ENCODE measurements at regions not wholly inside any gene's neighbourhood (a gene's known extent, or its start where the extent isn't known, plus 50 kb on each side); places are given as distances from the start of the nearest gene placed in this dataset.

DNA sequence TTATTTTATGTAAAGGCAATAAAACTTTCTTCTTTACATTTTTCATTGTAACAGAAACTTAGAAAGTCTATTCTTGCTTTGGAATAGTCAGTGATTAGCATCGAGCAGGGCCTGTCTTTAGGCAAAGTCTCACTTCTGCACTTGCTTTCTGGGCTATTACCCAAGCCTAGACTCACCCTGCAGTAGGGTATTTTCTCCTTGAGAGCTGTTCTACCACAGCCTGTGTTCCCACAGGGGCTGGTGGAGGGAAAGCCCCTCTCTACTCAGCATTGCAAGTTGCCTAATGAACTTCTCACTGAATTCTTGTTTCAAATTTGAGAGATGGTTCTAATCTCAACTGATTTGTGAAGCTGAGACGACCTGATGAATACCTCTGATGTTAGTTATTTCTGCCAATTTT lies 111.7 kb upstream of the KLHL14 start:
- POLR2A ChIA-PET = no interaction called here
- intact Hi-C loops (cut with micrococcal nuclease) = no loop called here
- Histone ChIP-seq H3K4me2 (ENCODE audit: low read length) (no peak overlapping the region), H3K27me3 (ENCODE audit: insufficient read depth, low read length) (no peaks in the 10 kb centered on the region), H3K27ac (ENCODE audit: low read depth, low read length) (no peak overlapping the region), H2AFZ (ENCODE audit: low read depth, low read length, poor library complexity, severe bottlenecking) (no peak overlapping the region), H3K9me3 (ENCODE audit: control insufficient read depth in 1 of 2, insufficient read depth in 1 of 2, low read depth in 1 of 2, low read length in 2 of 2) (no peaks in the 10 kb centered on the region; a peak in 1 of 4 replicates), H4K20me1 (ENCODE audit: insufficient read depth) (no peaks in the 10 kb centered on the region), H3K4me3 (replicated peaks in 1 of 2; ENCODE audit: low read depth in 1 of 2, low read length in 2 of 2) (no peak overlapping the region), H3K9me2 (ENCODE audit: insufficient read depth) (no peaks in the 10 kb centered on the region), H3K4me1 (ENCODE audit: control insufficient read depth in 1 of 2, insufficient read depth in 2 of 2, low read length in 2 of 2) (no peaks in the 10 kb centered on the region), H3K36me3 (ENCODE audit: control insufficient read depth in 1 of 2, insufficient read depth in 2 of 2, low read length in 2 of 2) (no peaks in the 10 kb centered on the region), H3K79me2 (ENCODE audit: insufficient read depth, low read length) (no peaks in the 10 kb centered on the region), H3K9ac (ENCODE audit: low read length) (no peak overlapping the region)
- TF ChIP-seq, protein P1, sequence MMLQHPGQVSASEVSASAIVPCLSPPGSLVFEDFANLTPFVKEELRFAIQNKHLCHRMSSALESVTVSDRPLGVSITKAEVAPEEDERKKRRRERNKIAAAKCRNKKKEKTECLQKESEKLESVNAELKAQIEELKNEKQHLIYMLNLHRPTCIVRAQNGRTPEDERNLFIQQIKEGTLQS (IDR thresholded peaks at IDR 0.05) = no peak
- RAD21 ChIA-PET (ENCODE audit: low non-redundant PET in 1 of 2, low total read pairs in 2 of 2, uncharacterized antibody in 2 of 2, unreplicated experiment in 2 of 2) = no interaction called here
- BruUV-seq (replicated peaks) = no TSS peak
- CTCF ChIA-PET = no interaction called here
- ATAC-seq = no peak
- no peak for DNase-seq (ENCODE audit: low read depth, low spot score)

DNA sequence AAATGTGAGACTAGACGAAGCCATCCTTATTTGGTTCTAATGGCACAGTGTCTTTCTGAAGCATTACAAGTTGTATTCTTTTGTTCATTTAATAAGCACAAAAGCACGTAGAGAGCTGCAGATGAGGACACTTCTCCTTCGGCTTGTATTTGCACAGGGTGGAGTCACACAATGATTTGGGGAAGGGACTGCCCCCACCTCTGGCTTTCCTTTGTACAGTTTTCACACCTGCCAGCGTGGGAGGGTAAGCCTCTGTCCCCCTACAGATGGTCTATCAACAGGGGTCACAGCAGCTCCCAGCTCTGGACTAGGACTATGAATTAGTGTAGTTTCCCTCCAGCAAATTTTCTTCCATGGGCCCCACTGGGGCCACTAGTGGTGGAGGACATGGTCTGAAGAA lies 108.2 kb upstream of the KLHL14 start:
- no peaks in the 10 kb centered on the region for H4K20me1 ChIP-seq (ENCODE audit: insufficient read depth)
- H2AFZ ChIP-seq (ENCODE audit: low read depth, low read length, poor library complexity, severe bottlenecking) = no peak overlapping the region
- no peak for DNase-seq (ENCODE audit: low read depth, low spot score)
- H3K9ac ChIP-seq (ENCODE audit: low read length) = no peak overlapping the region
- H3K9me2 ChIP-seq (ENCODE audit: insufficient read depth) = no peaks in the 10 kb centered on the region
- ChIA-PET CTCF (no interaction called here), POLR2A (no interaction called here), RAD21 (ENCODE audit: low non-redundant PET in 1 of 2, low total read pairs in 2 of 2, uncharacterized antibody in 2 of 2, unreplicated experiment in 2 of 2) (no interaction called here)
- H3K36me3 ChIP-seq (ENCODE audit: control insufficient read depth in 1 of 2, insufficient read depth in 2 of 2, low read length in 2 of 2) = no peaks in the 10 kb centered on the region
- H3K4me1 ChIP-seq (ENCODE audit: control insufficient read depth in 1 of 2, insufficient read depth in 2 of 2, low read length in 2 of 2) = no peaks in the 10 kb centered on the region
- H3K9me3 ChIP-seq (ENCODE audit: control insufficient read depth in 1 of 2, insufficient read depth in 1 of 2, low read depth in 1 of 2, low read length in 2 of 2) = no peaks in the 10 kb centered on the region; a peak in 2 of 4 replicates
- H3K27me3 ChIP-seq (ENCODE audit: insufficient read depth, low read length) = no peaks in the 10 kb centered on the region
- H3K79me2 ChIP-seq (ENCODE audit: insufficient read depth, low read length) = no peaks in the 10 kb centered on the region
- no peak overlapping the region for H3K4me2 ChIP-seq (ENCODE audit: low read length)
- ATAC-seq = no peak
- intact Hi-C loops (cut with micrococcal nuclease) = no loop called here
- no peak overlapping the region for H3K27ac ChIP-seq (ENCODE audit: low read depth, low read length)
- H3K4me3 ChIP-seq (replicated peaks in 1 of 2; ENCODE audit: low read depth in 1 of 2, low read length in 2 of 2) = no peak overlapping the region
- BruUV-seq (replicated peaks) = no TSS peak
- no peak for TF ChIP-seq RAD21 (IDR thresholded peaks at IDR 0.05; ENCODE audit: low read depth)
- no peak for TF ChIP-seq POLR2A (IDR thresholded peaks at IDR 0.05; ENCODE audit: borderline replicate concordance, extremely low read depth, insufficient read depth, insufficient read length)
- TF ChIP-seq, protein P2, sequence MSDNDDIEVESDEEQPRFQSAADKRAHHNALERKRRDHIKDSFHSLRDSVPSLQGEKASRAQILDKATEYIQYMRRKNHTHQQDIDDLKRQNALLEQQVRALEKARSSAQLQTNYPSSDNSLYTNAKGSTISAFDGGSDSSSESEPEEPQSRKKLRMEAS (IDR thresholded peaks at IDR 0.05) = no peak
- TF ChIP-seq, protein P3, sequence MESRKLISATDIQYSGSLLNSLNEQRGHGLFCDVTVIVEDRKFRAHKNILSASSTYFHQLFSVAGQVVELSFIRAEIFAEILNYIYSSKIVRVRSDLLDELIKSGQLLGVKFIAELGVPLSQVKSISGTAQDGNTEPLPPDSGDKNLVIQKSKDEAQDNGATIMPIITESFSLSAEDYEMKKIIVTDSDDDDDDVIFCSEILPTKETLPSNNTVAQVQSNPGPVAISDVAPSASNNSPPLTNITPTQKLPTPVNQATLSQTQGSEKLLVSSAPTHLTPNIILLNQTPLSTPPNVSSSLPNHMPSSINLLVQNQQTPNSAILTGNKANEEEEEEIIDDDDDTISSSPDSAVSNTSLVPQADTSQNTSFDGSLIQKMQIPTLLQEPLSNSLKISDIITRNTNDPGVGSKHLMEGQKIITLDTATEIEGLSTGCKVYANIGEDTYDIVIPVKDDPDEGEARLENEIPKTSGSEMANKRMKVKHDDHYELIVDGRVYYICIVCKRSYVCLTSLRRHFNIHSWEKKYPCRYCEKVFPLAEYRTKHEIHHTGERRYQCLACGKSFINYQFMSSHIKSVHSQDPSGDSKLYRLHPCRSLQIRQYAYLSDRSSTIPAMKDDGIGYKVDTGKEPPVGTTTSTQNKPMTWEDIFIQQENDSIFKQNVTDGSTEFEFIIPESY (IDR thresholded peaks at IDR 0.05; ENCODE audit: extremely low read depth, insufficient replicate concordance, low read length) = no peak
- no peak for TF ChIP-seq SIN3A (IDR thresholded peaks at IDR 0.05; ENCODE audit: low read depth)
- no peak for TF ChIP-seq JUND (IDR thresholded peaks at IDR 0.05)
- TF ChIP-seq, protein P4, sequence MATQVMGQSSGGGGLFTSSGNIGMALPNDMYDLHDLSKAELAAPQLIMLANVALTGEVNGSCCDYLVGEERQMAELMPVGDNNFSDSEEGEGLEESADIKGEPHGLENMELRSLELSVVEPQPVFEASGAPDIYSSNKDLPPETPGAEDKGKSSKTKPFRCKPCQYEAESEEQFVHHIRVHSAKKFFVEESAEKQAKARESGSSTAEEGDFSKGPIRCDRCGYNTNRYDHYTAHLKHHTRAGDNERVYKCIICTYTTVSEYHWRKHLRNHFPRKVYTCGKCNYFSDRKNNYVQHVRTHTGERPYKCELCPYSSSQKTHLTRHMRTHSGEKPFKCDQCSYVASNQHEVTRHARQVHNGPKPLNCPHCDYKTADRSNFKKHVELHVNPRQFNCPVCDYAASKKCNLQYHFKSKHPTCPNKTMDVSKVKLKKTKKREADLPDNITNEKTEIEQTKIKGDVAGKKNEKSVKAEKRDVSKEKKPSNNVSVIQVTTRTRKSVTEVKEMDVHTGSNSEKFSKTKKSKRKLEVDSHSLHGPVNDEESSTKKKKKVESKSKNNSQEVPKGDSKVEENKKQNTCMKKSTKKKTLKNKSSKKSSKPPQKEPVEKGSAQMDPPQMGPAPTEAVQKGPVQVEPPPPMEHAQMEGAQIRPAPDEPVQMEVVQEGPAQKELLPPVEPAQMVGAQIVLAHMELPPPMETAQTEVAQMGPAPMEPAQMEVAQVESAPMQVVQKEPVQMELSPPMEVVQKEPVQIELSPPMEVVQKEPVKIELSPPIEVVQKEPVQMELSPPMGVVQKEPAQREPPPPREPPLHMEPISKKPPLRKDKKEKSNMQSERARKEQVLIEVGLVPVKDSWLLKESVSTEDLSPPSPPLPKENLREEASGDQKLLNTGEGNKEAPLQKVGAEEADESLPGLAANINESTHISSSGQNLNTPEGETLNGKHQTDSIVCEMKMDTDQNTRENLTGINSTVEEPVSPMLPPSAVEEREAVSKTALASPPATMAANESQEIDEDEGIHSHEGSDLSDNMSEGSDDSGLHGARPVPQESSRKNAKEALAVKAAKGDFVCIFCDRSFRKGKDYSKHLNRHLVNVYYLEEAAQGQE (IDR thresholded peaks at IDR 0.05; ENCODE audit: low read depth) = no peak
- no peak for TF ChIP-seq EZH2phosphoT487 (IDR thresholded peaks at IDR 0.05; ENCODE audit: borderline replicate concordance)
- no peak for TF ChIP-seq SP1 (IDR thresholded peaks at IDR 0.05; ENCODE audit: low read depth)
- TF ChIP-seq EZH2 (IDR thresholded peaks at IDR 0.05) = no peak
- TF ChIP-seq SRF (IDR thresholded peaks at IDR 0.05; ENCODE audit: low read depth) = no peak
- TF ChIP-seq, protein P5, sequence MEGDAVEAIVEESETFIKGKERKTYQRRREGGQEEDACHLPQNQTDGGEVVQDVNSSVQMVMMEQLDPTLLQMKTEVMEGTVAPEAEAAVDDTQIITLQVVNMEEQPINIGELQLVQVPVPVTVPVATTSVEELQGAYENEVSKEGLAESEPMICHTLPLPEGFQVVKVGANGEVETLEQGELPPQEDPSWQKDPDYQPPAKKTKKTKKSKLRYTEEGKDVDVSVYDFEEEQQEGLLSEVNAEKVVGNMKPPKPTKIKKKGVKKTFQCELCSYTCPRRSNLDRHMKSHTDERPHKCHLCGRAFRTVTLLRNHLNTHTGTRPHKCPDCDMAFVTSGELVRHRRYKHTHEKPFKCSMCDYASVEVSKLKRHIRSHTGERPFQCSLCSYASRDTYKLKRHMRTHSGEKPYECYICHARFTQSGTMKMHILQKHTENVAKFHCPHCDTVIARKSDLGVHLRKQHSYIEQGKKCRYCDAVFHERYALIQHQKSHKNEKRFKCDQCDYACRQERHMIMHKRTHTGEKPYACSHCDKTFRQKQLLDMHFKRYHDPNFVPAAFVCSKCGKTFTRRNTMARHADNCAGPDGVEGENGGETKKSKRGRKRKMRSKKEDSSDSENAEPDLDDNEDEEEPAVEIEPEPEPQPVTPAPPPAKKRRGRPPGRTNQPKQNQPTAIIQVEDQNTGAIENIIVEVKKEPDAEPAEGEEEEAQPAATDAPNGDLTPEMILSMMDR (IDR thresholded peaks at IDR 0.05 in 2 of 3, conservative IDR thresholded peaks at IDR 0.05 in 1 of 3; ENCODE audit: borderline replicate concordance in 1 of 3, insufficient read depth in 1 of 3, low read depth in 2 of 3, low read length in 2 of 3) = no peak
- no peak for TF ChIP-seq TCF7L2 (IDR thresholded peaks at IDR 0.05; ENCODE audit: borderline replicate concordance, extremely low read depth, insufficient read depth, insufficient read length)
